Activated naive CD4-positive, alpha-beta T cell treated with anti-CD3 and anti-CD28 coated beads, Interleukin-2, amount 10 ng/mL, durations not matched to agents 7 days and 5 days (primary cell): ENCODE measurements at regions not wholly inside any gene's neighbourhood (a gene's known extent, or its start where the extent isn't known, plus 50 kb on each side); places are given as distances from the start of the nearest gene placed in this dataset.

ENCODE experiments used
- CTCF ChIA-PET: fragments of 350-600 bp; sonication (Branson Sonifier 250); formaldehyde crosslinking; loops from one replicate; lab custom pipeline; 2021; ENCODE audit warnings: antibody characterized with exemption; lab: Charles Lee
- DNase-seq: peaks from one replicate; pipeline ENCODE4 v3.0.0-alpha.2; 2020
- H3K27ac Mint-ChIP-seq: one replicate; pipeline ENCODE4 v1.8.0; 2021; ENCODE audit warnings: mild to moderate bottlenecking, moderate library complexity, mixed read lengths
- H3K27me3 Mint-ChIP-seq: one replicate; pipeline ENCODE4 v1.8.0; 2021; ENCODE audit warnings: mild to moderate bottlenecking, mixed read lengths
- H3K36me3 Mint-ChIP-seq: one replicate; pipeline ENCODE4 v1.8.0; 2021; ENCODE audit warnings: mixed read lengths
- H3K4me1 Mint-ChIP-seq: one replicate; pipeline ENCODE4 v1.8.0; 2021; ENCODE audit warnings: mixed read lengths
- H3K4me3 Mint-ChIP-seq: one replicate; pipeline ENCODE4 v1.8.0; 2021; ENCODE audit warnings: mild to moderate bottlenecking, moderate library complexity, mixed read lengths
- H3K9me3 Mint-ChIP-seq: one replicate; pipeline ENCODE4 v1.8.0; 2021; ENCODE audit warnings: mixed read lengths

DNA sequence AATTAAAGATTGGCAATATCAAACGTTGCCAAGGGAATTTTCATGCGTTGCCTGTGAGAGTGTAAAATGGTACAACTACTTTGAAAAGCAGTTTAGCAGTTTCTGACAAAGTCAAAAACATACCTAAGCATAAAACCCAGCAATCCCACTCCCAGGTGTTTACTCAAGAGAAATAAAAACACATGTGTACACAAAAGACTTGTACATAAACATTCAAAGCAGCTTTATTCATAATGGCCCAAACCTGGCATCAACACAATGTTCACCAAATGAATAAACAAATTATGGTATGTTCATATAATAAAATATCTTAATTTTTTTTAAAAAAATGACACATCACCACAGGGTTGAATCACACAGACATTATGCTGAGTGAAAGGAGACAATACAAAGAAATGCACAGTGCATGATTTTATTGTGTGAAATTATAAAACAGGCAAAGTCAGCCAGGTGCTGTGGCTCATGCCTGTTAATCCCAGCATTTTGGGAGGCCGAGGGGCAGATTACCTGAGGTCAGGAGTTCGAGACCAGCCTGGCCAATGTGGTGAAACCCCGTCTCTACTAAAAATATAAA is 240.4 kb upstream of the MARCKS start:
- no peaks in the 10 kb centered on the region for H3K4me1 Mint-ChIP-seq
- no peaks in the 10 kb centered on the region for H3K9me3 Mint-ChIP-seq
- H3K27ac Mint-ChIP-seq, result no peak overlapping the region
- no peak for DNase-seq
- no peak overlapping the region for H3K4me3 Mint-ChIP-seq
- no peaks in the 10 kb centered on the region for H3K36me3 Mint-ChIP-seq
- CTCF ChIA-PET, result no interaction called here
- no peaks in the 10 kb centered on the region for H3K27me3 Mint-ChIP-seq

DNA sequence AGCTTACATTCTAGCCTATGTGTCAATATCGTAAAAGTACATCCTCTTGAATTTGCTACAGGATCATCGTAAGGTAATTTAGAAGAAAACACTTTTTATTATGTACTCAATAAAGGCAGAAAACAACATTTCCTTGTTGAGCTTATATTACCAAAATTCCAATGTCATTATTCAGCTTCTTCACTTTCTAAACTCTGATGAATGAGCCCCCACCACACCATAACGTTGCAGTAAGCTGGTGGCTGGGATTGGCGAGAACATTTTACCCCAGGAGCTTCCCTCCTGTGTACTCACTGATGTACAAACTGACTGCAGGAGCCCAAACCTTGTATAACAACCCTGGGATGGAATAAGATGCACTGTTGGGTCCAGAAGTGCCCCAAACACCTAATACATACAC is 238.1 kb upstream of the MARCKS start:
- DNase-seq, result no peak
- Mint-ChIP-seq H3K27ac (no peak overlapping the region), H3K9me3 (no peaks in the 10 kb centered on the region), H3K4me3 (no peak overlapping the region), H3K4me1 (no peaks in the 10 kb centered on the region), H3K36me3 (no peaks in the 10 kb centered on the region), H3K27me3 (no peaks in the 10 kb centered on the region)
- CTCF ChIA-PET, result no interaction called here

DNA sequence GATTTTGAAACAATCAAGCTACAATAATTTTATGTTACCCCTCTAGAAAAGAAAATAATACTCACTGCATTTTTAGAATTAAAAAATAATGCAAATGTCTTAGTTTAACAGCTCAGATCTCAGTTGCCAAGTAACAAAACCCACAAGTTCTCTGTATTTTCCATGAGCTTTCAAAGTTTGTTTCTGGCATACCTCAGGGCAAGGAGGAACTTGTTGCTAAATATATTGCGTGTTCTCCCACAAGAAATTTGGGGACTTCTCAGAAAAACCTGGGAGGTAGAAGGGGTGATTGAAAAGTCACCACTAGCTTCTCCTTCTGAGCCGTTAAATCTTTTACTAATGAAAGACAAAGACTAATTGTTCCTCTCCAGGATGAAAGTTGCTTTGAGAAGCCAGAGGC is 236.8 kb upstream of the MARCKS start:
- Mint-ChIP-seq H3K27me3 (no peaks in the 10 kb centered on the region), H3K27ac (no peak overlapping the region), H3K36me3 (no peaks in the 10 kb centered on the region), H3K4me1 (no peaks in the 10 kb centered on the region), H3K9me3 (no peaks in the 10 kb centered on the region), H3K4me3 (no peak overlapping the region)
- DNase-seq, result no peak
- CTCF ChIA-PET, result no interaction called here

- Mint-ChIP-seq H3K9me3 (no peaks in the 10 kb centered on the region), H3K4me1 (no peaks in the 10 kb centered on the region), H3K27ac (no peak overlapping the region), H3K4me3 (no peak overlapping the region), H3K27me3 (no peaks in the 10 kb centered on the region), H3K36me3 (no peaks in the 10 kb centered on the region)
- no peak for DNase-seq
- CTCF ChIA-PET, result no interaction called here
Measured at GRCh38 chr6:113622254-113622653, 234.9 kb upstream of the MARCKS start.

- Mint-ChIP-seq H3K27ac (no peak overlapping the region), H3K9me3 (no peaks in the 10 kb centered on the region), H3K4me1 (no peaks in the 10 kb centered on the region), H3K27me3 (no peaks in the 10 kb centered on the region), H3K4me3 (no peak overlapping the region), H3K36me3 (no peaks in the 10 kb centered on the region)
- CTCF ChIA-PET, result no interaction called here
- no peak for DNase-seq
Measured at GRCh38 chr6:113623129-113623528, 234.0 kb upstream of the MARCKS start.

- Mint-ChIP-seq H3K4me3 (no peak overlapping the region), H3K4me1 (peaks cover 1% of the 10 kb centered on the region), H3K27ac (no peak overlapping the region), H3K27me3 (peaks cover 4% of the 10 kb centered on the region), H3K9me3 (no peaks in the 10 kb centered on the region), H3K36me3 (no peaks in the 10 kb centered on the region)
- DNase-seq, result no peak
- CTCF ChIA-PET, result no interaction called here
Measured at GRCh38 chr6:113625850-113626249, 231.3 kb upstream of the MARCKS start.

- Mint-ChIP-seq H3K4me1 (peaks cover 7% of the 10 kb centered on the region), H3K36me3 (no peaks in the 10 kb centered on the region), H3K27me3 (peaks cover 4% of the 10 kb centered on the region), H3K9me3 (no peaks in the 10 kb centered on the region), H3K27ac (no peak overlapping the region), H3K4me3 (no peak overlapping the region)
- no peak for DNase-seq
- CTCF ChIA-PET, result no interaction called here
Measured at GRCh38 chr6:113626475-113626874, 230.7 kb upstream of the MARCKS start.

- H3K4me3 Mint-ChIP-seq, result no peak overlapping the region
- peaks cover 11% of the 10 kb centered on the region for H3K4me1 Mint-ChIP-seq
- H3K36me3 Mint-ChIP-seq, result no peaks in the 10 kb centered on the region
- no peak overlapping the region for H3K27ac Mint-ChIP-seq
- peaks cover 4% of the 10 kb centered on the region for H3K27me3 Mint-ChIP-seq
- DNase-seq, result no peak
- H3K9me3 Mint-ChIP-seq, result no peaks in the 10 kb centered on the region
- CTCF ChIA-PET, result interaction anchor here (1.0 kb wide), 1 partner anchor 14 kb away, joined by 3 read pairs; no protein-coding TSS in a partner anchor
Measured at GRCh38 chr6:113627480-113627879, 229.7 kb upstream of the MARCKS start.

GRCh38 chr6:113629256-113629655 is 227.9 kb upstream of the MARCKS start:
- Mint-ChIP-seq H3K36me3 (no peaks in the 10 kb centered on the region), H3K27me3 (peaks cover 4% of the 10 kb centered on the region), H3K27ac (no peak overlapping the region), H3K4me3 (no peak overlapping the region), H3K9me3 (no peaks in the 10 kb centered on the region), H3K4me1 (peaks cover 11% of the 10 kb centered on the region)
- no peak for DNase-seq
- CTCF ChIA-PET, result no interaction called here

DNA sequence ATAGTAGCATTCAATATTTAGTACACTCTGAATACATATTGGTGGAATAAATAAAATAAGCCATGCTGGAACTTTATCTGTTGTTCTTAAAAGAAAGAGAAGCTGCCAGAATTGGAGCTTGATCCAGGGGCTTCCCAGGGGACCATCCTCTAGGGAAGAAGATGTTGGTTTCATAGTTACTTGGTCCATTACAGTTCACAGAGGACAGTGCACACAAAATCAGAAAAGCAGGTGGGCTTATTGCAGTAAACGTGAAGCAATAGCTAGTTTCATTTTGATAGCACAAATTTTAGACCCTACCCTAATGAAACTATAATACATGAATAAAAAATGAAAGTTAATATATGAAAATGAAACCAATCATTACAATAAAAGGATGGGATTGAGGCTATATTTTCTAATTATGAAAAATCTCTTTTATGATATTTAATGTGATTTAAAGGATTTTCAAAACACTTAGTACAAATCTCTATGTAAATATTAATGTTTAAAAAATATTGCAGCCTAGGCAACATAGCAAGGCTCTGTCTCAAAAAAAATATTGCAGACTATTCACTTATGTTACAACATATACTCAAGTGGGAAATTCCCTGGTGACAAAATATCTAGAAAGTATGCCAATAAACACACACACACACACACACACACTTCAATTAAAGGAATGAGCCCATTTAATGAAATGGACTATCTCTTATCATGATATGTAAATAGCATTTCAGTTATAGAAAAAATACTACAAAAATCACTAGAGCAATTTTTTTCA is 227.0 kb upstream of the MARCKS start:
- peaks cover 6% of the 10 kb centered on the region for H3K27me3 Mint-ChIP-seq
- H3K36me3 Mint-ChIP-seq, result no peaks in the 10 kb centered on the region
- no peak overlapping the region for H3K27ac Mint-ChIP-seq
- no peaks in the 10 kb centered on the region for H3K9me3 Mint-ChIP-seq
- H3K4me3 Mint-ChIP-seq, result no peak overlapping the region
- CTCF ChIA-PET, result no interaction called here
- peaks cover 11% of the 10 kb centered on the region for H3K4me1 Mint-ChIP-seq
- no peak for DNase-seq

- no peak for DNase-seq
- H3K36me3 Mint-ChIP-seq, result no peaks in the 10 kb centered on the region
- no peak overlapping the region for H3K27ac Mint-ChIP-seq
- H3K4me1 Mint-ChIP-seq, result peaks cover 11% of the 10 kb centered on the region
- H3K27me3 Mint-ChIP-seq, result peaks cover 8% of the 10 kb centered on the region
- no peak overlapping the region for H3K4me3 Mint-ChIP-seq
- H3K9me3 Mint-ChIP-seq, result no peaks in the 10 kb centered on the region
- CTCF ChIA-PET, result no interaction called here
Measured at GRCh38 chr6:113630738-113631535, 226.2 kb upstream of the MARCKS start.

GRCh38 chr6:113631666-113632065 is 225.5 kb upstream of the MARCKS start:
- no peak overlapping the region for H3K27ac Mint-ChIP-seq
- peaks cover 8% of the 10 kb centered on the region for H3K27me3 Mint-ChIP-seq

GRCh38 chr6:113632220-113632864 is 224.8 kb upstream of the MARCKS start:
- H3K9me3 Mint-ChIP-seq, result no peaks in the 10 kb centered on the region
- no peak for DNase-seq
- H3K4me3 Mint-ChIP-seq, result no peak overlapping the region
- peaks cover 8% of the 10 kb centered on the region for H3K27me3 Mint-ChIP-seq
- peaks cover 11% of the 10 kb centered on the region for H3K4me1 Mint-ChIP-seq
- CTCF ChIA-PET, result no interaction called here
- H3K27ac Mint-ChIP-seq, result peak overlapping the region; percentile 38
- H3K36me3 Mint-ChIP-seq, result no peaks in the 10 kb centered on the region

More at GRCh38 chr6:113631666-113632065, 225.5 kb upstream of the MARCKS start:
- DNase-seq, result no peak
- Mint-ChIP-seq H3K36me3 (no peaks in the 10 kb centered on the region), H3K4me3 (no peak overlapping the region), H3K9me3 (no peaks in the 10 kb centered on the region), H3K4me1 (peaks cover 11% of the 10 kb centered on the region)
- CTCF ChIA-PET, result no interaction called here

- Mint-ChIP-seq H3K9me3 (no peaks in the 10 kb centered on the region), H3K4me1 (peaks cover 11% of the 10 kb centered on the region), H3K27ac (no peak overlapping the region), H3K4me3 (no peak overlapping the region), H3K36me3 (no peaks in the 10 kb centered on the region), H3K27me3 (peaks cover 8% of the 10 kb centered on the region)
- no peak for DNase-seq
- CTCF ChIA-PET, result no interaction called here
Measured at GRCh38 chr6:113633638-113634037, 223.5 kb upstream of the MARCKS start.
